Endothelial cell (in vitro differentiated cells): ENCODE measurements at regions not wholly inside any gene's neighbourhood (a gene's known extent, or its start where the extent isn't known, plus 50 kb on each side); places are given as distances from the start of the nearest gene placed in this dataset.

Experiments used
- DNase-seq: peaks from one replicate; pipeline ENCODE4 v3.0.0; 2021; ENCODE audit warnings: low spot score
- H3K27ac Mint-ChIP-seq: one replicate; pipeline ENCODE4 v1.8.0; 2021; ENCODE audit warnings: mixed read lengths, inconsistent platforms; ENCODE audit not compliant: unreplicated experiment
- H3K27me3 Mint-ChIP-seq: one replicate; pipeline ENCODE4 v1.8.0; 2021; ENCODE audit warnings: mild to moderate bottlenecking, moderate library complexity, mixed read lengths, inconsistent platforms; ENCODE audit not compliant: unreplicated experiment
- H3K36me3 Mint-ChIP-seq: one replicate; pipeline ENCODE4 v1.8.0; 2021; ENCODE audit warnings: mild to moderate bottlenecking, low read depth, mixed read lengths, inconsistent platforms; ENCODE audit not compliant: unreplicated experiment
- H3K4me1 Mint-ChIP-seq: one replicate; pipeline ENCODE4 v1.8.0; 2021; ENCODE audit warnings: mild to moderate bottlenecking, mixed read lengths, inconsistent platforms; ENCODE audit not compliant: unreplicated experiment
- H3K4me3 Mint-ChIP-seq: one replicate; pipeline ENCODE4 v1.8.0; 2021; ENCODE audit warnings: mild to moderate bottlenecking, mixed read lengths, inconsistent platforms; ENCODE audit not compliant: unreplicated experiment
- H3K9me3 Mint-ChIP-seq: one replicate; pipeline ENCODE4 v1.8.0; 2021; ENCODE audit warnings: mixed read lengths, inconsistent platforms; ENCODE audit not compliant: unreplicated experiment
- TF ChIP-seq, protein P1 (sequence below): fragments of 200-600 bp; sonication (generic); IDR thresholded peaks from one replicate; pipeline ENCODE4 v1.5.0; 2021; ENCODE audit warnings: antibody characterized with exemption; ENCODE audit not compliant: unreplicated experiment

- H3K27me3 Mint-ChIP-seq: no peaks in the 10 kb centered on the region
- peaks cover 4% of the 10 kb centered on the region for H3K4me1 Mint-ChIP-seq
- no peaks in the 10 kb centered on the region for H3K9me3 Mint-ChIP-seq
- H3K4me3 Mint-ChIP-seq: no peak overlapping the region
- no peaks in the 10 kb centered on the region for H3K36me3 Mint-ChIP-seq
- H3K27ac Mint-ChIP-seq: no peak overlapping the region
- DNase-seq: no peak
- TF ChIP-seq, protein P1, sequence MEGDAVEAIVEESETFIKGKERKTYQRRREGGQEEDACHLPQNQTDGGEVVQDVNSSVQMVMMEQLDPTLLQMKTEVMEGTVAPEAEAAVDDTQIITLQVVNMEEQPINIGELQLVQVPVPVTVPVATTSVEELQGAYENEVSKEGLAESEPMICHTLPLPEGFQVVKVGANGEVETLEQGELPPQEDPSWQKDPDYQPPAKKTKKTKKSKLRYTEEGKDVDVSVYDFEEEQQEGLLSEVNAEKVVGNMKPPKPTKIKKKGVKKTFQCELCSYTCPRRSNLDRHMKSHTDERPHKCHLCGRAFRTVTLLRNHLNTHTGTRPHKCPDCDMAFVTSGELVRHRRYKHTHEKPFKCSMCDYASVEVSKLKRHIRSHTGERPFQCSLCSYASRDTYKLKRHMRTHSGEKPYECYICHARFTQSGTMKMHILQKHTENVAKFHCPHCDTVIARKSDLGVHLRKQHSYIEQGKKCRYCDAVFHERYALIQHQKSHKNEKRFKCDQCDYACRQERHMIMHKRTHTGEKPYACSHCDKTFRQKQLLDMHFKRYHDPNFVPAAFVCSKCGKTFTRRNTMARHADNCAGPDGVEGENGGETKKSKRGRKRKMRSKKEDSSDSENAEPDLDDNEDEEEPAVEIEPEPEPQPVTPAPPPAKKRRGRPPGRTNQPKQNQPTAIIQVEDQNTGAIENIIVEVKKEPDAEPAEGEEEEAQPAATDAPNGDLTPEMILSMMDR: no peak
Measured at GRCh38 chr1:219666242-219666641, 53.3 kb upstream of the ZC3H11B start.

- Mint-ChIP-seq H3K27ac (no peak overlapping the region), H3K36me3 (no peaks in the 10 kb centered on the region), H3K9me3 (no peaks in the 10 kb centered on the region), H3K4me1 (peaks cover 2% of the 10 kb centered on the region), H3K4me3 (no peak overlapping the region), H3K27me3 (no peaks in the 10 kb centered on the region)
- TF ChIP-seq, protein P1: no peak
- no peak for DNase-seq
Measured at GRCh38 chr1:219665089-219665488, 52.2 kb upstream of the ZC3H11B start.

DNA sequence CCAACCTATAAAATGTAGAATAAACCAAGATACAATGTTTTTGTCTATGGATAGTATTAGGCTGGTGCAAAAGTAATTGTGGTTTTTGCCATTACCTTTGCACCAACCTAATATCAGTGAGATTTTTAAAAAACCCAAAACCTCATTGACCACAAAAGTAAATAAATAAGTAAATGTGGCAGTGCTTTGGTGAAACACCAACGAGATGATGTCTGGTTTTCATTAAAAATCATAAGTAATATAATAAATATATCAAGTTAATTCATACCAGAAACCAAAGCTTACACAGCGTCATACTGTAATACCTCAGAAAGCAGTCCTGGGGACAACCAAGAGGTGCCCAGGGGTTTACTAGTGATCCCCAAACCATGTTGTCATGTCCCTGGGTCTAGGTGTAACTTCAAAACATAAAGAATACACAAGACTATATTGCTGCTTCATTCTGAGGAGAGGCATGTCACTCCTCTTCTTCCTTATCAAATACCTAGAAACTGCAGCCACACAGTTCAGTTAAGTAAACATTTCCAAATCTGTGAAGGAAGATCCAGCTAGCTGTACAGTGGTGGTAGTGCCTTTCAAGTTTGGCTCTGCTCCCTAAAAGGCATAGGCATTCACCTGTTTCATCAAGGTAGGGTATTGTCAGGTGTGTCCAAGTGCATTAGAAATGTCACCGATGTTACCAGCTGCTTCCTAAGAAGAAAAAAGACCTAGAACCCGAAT is 51.6 kb upstream of the ZC3H11B start:
- Mint-ChIP-seq H3K4me3 (no peak overlapping the region), H3K4me1 (peaks cover 2% of the 10 kb centered on the region), H3K27me3 (no peaks in the 10 kb centered on the region), H3K36me3 (no peaks in the 10 kb centered on the region), H3K27ac (no peak overlapping the region), H3K9me3 (no peaks in the 10 kb centered on the region)
- DNase-seq: no peak
- TF ChIP-seq, protein P1: no peak
